CD4-positive, alpha-beta T cell (primary cell): ENCODE measurements at regions not wholly inside any gene's neighbourhood (a gene's known extent, or its start where the extent isn't known, plus 50 kb on each side); places are given as distances from the start of the nearest gene placed in this dataset.

Experiments
- ATAC-seq: fragments of 200-7000 bp; cut with Tn5 transposase; one replicate; pipeline ENCODE4 v1.10.0; 2022; ENCODE audit warnings: mild to moderate bottlenecking; ENCODE audit not compliant: poor library complexity
- CTCF ChIA-PET: fragments of 350-600 bp; sonication (Branson Sonifier 250); formaldehyde crosslinking; loops from one replicate; lab custom pipeline; 2021; ENCODE audit warnings: antibody characterized with exemption, inconsistent platforms; lab: Charles Lee
- POLR2A ChIA-PET: fragments of 350-600 bp; sonication (Branson Sonifier 250); formaldehyde crosslinking; loops from one replicate; lab custom pipeline; 2021; ENCODE audit warnings: antibody characterized with exemption, inconsistent platforms; lab: Charles Lee
- DNase-seq, 14 experiments: peaks; one replicate each; pipeline ENCODE4 v3.0.0-alpha.2; 2013 to 2020; ENCODE audit warnings: mixed read lengths in 2 of 14
- H3K27ac ChIP-seq, 2 donors: one replicate each; pipeline versions ENCODE4 v1.5.1 to v1.7.0; 2013; ENCODE audit warnings: low read length in 2 of 2, low read depth in 1 of 2, mild to moderate bottlenecking in 1 of 2
- H3K27me3 ChIP-seq, 2 experiments: 1 replicate in 1 of 2; 2 replicates in 1 of 2; pipeline versions ENCODE4 v1.6.1 to v1.7.0; 2013; ENCODE audit warnings: low read length in 2 of 2, control low read depth in 1 of 2, mild to moderate bottlenecking in 1 of 2, moderate library complexity in 1 of 2; ENCODE audit not compliant: insufficient read depth in 2 of 2, control insufficient read depth in 1 of 2
- H3K36me3 ChIP-seq: one replicate; pipeline ENCODE4 v1.6.1; 2013; ENCODE audit warnings: low read length, control low read depth; ENCODE audit not compliant: insufficient read depth
- H3K4me1 ChIP-seq: one replicate; pipeline ENCODE4 v1.6.1; 2013; ENCODE audit warnings: low read length, control low read depth; ENCODE audit not compliant: insufficient read depth
- H3K4me3 ChIP-seq: one replicate; pipeline ENCODE4 v1.5.1; 2013; ENCODE audit warnings: mild to moderate bottlenecking, low read length, moderate library complexity
- H3K9me3 ChIP-seq, 2 experiments: 1 replicate in 1 of 2; 2 replicates in 1 of 2; pipeline versions ENCODE4 v1.6.1 to v1.7.0; 2013; ENCODE audit warnings: low read length in 2 of 2, mild to moderate bottlenecking in 2 of 2, control low read depth in 1 of 2, moderate library complexity in 1 of 2; ENCODE audit not compliant: control insufficient read depth in 1 of 2, insufficient read depth in 1 of 2
- H3K27ac Mint-ChIP-seq: one replicate; pipeline ENCODE4 v1.8.0; 2020; ENCODE audit warnings: mixed read lengths
- H3K27me3 Mint-ChIP-seq: one replicate; pipeline ENCODE4 v1.8.0; 2021; ENCODE audit warnings: mixed read lengths
- H3K36me3 Mint-ChIP-seq: one replicate; pipeline ENCODE4 v1.8.0; 2021; ENCODE audit warnings: low read depth, mixed read lengths
- H3K4me1 Mint-ChIP-seq: one replicate; pipeline ENCODE4 v1.8.0; 2021; ENCODE audit warnings: low read depth, mixed read lengths
- H3K4me3 Mint-ChIP-seq: one replicate; pipeline ENCODE4 v1.8.0; 2020; ENCODE audit warnings: mild to moderate bottlenecking, mixed read lengths
- H3K9me3 Mint-ChIP-seq: one replicate; pipeline ENCODE4 v1.8.0; 2020; ENCODE audit warnings: mixed read lengths
- intact Hi-C, 2 experiments: fragments of 100-400 bp; cut with DNase I in 1 of 2; cut with micrococcal nuclease in 1 of 2; formaldehyde crosslinking; loops; one replicate each; pipeline versions ENCODE4 v1.15.1 to v1.9.0; 2023 to 2025; cut with DNase I, micrococcal nuclease
- TF ChIP-seq, protein P1 (sequence below): fragments of 200-600 bp; IDR thresholded peaks from one replicate; pipeline ENCODE4 v1.8.0; 2022; ENCODE audit warnings: antibody characterized with exemption, mild to moderate bottlenecking

DNA sequence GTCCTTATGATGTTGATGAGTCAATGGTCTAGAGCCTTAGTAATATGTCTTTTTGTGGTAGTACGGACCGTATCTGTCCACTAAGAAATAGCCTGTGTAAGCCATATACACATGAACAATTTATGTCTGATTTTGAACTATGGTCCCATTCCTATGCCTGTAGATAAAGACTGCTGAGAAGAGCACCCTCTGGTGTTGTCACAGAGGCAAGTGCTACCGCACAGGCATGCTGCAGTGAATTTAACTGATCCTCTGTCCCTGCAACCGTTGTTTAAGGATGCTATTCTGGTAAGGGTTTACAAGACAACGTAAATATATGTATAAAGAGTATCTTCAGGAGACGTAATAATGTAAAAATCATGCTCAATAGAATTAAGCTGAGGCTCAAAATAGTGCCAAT lies 170.7 kb downstream of the UBE3A start:
- Histone ChIP-seq H3K27me3 (no peaks in the 10 kb centered on the region), H3K4me1 (no peaks in the 10 kb centered on the region), H3K9me3 (no peaks in the 10 kb centered on the region), H3K4me3 (no peak overlapping the region), H3K36me3 (no peaks in the 10 kb centered on the region), H3K27ac (no peak overlapping the region)
- H3K27me3 Mint-ChIP-seq = no peaks in the 10 kb centered on the region
- ChIA-PET CTCF (no interaction called here), POLR2A (no interaction called here)
- ATAC-seq (no peak), DNase-seq (no peak)
- intact Hi-C loops = no loop called here
- H3K36me3 Mint-ChIP-seq = no peaks in the 10 kb centered on the region
- no peaks in the 10 kb centered on the region for H3K4me1 Mint-ChIP-seq
- TF ChIP-seq, protein P1, sequence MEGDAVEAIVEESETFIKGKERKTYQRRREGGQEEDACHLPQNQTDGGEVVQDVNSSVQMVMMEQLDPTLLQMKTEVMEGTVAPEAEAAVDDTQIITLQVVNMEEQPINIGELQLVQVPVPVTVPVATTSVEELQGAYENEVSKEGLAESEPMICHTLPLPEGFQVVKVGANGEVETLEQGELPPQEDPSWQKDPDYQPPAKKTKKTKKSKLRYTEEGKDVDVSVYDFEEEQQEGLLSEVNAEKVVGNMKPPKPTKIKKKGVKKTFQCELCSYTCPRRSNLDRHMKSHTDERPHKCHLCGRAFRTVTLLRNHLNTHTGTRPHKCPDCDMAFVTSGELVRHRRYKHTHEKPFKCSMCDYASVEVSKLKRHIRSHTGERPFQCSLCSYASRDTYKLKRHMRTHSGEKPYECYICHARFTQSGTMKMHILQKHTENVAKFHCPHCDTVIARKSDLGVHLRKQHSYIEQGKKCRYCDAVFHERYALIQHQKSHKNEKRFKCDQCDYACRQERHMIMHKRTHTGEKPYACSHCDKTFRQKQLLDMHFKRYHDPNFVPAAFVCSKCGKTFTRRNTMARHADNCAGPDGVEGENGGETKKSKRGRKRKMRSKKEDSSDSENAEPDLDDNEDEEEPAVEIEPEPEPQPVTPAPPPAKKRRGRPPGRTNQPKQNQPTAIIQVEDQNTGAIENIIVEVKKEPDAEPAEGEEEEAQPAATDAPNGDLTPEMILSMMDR = no peak
- no peak overlapping the region for H3K27ac Mint-ChIP-seq
- peaks cover 18% of the 10 kb centered on the region for H3K9me3 Mint-ChIP-seq
- no peak overlapping the region for H3K4me3 Mint-ChIP-seq
